ENCODE measurements at regions not wholly inside any gene's neighbourhood (a gene's known extent, or its start where the extent isn't known, plus 50 kb on each side); places are given as distances from the start of the nearest gene placed in this dataset.

DNA sequence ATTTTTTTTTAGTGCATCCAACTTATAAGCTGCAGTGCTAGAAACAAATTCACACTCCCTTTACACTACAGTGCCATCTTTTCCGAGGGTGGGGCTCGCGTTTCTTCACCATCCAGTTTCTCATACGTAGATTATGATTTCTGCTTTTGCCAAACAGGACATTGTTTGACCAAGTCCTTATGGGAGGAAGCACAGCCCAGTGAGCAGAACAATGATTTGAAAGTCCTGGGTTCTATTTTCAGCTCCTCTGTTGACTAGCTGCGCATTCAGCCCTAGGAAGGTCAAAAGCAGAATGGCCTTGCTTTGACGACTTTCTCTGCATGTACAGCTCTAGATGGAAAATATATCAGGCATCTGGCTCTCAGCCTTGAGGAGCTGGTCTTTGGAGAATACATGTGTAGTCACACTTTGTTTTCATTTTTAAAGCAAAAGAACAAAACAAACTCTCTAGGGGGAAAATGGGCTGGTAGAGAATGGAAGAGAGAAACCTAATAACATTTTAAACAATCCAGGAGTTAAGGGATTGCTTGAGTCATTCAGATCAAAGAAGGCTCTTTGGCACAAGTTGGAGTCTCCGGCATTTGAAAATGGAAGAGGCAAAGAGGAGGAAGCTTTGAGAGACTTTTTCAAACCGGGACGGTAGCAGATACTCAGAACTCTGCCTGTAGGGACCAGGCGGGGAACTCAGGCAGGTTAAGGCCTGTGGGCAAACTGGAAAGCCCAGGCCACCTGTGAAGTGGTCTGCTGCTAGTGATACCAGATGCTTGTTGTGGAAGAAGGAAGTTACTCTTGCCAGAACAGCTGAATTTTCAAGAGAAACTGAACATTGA is 257.3 kb upstream of the PLEKHG7 start:
- no peaks in the 10 kb centered on the region for H3K9me2 ChIP-seq
- H4K20me1 ChIP-seq (ENCODE audit: insufficient read depth), result no peaks in the 10 kb centered on the region
- H2AFZ ChIP-seq (ENCODE audit: low read depth), result no peak overlapping the region
- no peak overlapping the region for H3K4me2 ChIP-seq
- CTCF ChIA-PET, result no interaction called here
- no peaks in the 10 kb centered on the region for H3F3A ChIP-seq (replicated peaks; ENCODE audit: insufficient read depth)
- H3K79me2 ChIP-seq (ENCODE audit: insufficient read depth), result no peaks in the 10 kb centered on the region
- 65% methylated on average over 10 of the region's 10 CpGs for WGBS (ENCODE audit: low lambda C conversion rate)
- no peaks in the 10 kb centered on the region for H3K9me3 ChIP-seq
- no peak overlapping the region for H3K9ac ChIP-seq
- H3K36me3 ChIP-seq (replicated peaks in 1 of 2; ENCODE audit: control insufficient read depth in 1 of 2, insufficient read depth in 2 of 2, low read length in 1 of 2), result no peaks in the 10 kb centered on the region
- POLR2A ChIA-PET, result no interaction called here
- H3K27me3 ChIP-seq (ENCODE audit: insufficient read depth), result no peaks in the 10 kb centered on the region
- no peak overlapping the region for H3K27ac ChIP-seq (ENCODE audit: low read depth in 2 of 2, low read length in 1 of 2)
- TF ChIP-seq JUND (IDR thresholded peaks at IDR 0.05) (no peak), FOXJ3 (CRISPR knock-in tag; IDR thresholded peaks at IDR 0.05) (no peak)
- TF ChIP-seq, protein P1, sequence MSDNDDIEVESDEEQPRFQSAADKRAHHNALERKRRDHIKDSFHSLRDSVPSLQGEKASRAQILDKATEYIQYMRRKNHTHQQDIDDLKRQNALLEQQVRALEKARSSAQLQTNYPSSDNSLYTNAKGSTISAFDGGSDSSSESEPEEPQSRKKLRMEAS (IDR thresholded peaks at IDR 0.05; ENCODE audit: low read depth), result no peak
- H3K4me3 ChIP-seq (ENCODE audit: low read depth in 2 of 2, low read length in 1 of 2), result no peak overlapping the region
- no peak for DNase-seq
- H3K4me1 ChIP-seq (ENCODE audit: control insufficient read depth in 1 of 2, insufficient read depth in 2 of 2, low read depth in 1 of 2, low read length in 1 of 2), result no peaks in the 10 kb centered on the region

DNA sequence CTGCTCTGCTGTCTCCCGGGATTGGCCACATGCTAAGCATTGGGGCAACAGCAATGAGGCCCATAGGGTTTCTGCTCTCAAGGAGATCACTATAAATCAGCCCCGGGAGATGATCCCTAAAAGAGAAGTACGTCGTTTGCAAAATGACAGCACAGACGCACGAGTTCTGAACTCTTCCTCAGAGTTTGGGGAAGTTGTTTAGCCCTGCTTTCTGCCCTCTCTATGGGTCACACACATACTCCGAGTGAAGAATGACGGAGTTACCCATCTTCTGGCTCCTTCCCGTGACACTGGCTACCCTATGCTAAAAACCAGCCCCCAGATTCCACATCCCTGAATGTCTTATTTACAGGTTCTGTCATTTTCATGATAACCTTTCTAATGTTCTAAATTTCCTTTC is 258.0 kb upstream of the PLEKHG7 start:
- Histone ChIP-seq H3F3A (replicated peaks; ENCODE audit: insufficient read depth) (no peaks in the 10 kb centered on the region), H3K36me3 (replicated peaks in 1 of 2; ENCODE audit: control insufficient read depth in 1 of 2, insufficient read depth in 2 of 2, low read length in 1 of 2) (no peaks in the 10 kb centered on the region), H3K4me1 (ENCODE audit: control insufficient read depth in 1 of 2, insufficient read depth in 2 of 2, low read depth in 1 of 2, low read length in 1 of 2) (no peaks in the 10 kb centered on the region), H4K20me1 (ENCODE audit: insufficient read depth) (no peaks in the 10 kb centered on the region), H3K9ac (no peak overlapping the region), H3K4me3 (ENCODE audit: low read depth in 2 of 2, low read length in 1 of 2) (no peak overlapping the region), H3K9me2 (no peaks in the 10 kb centered on the region), H2AFZ (ENCODE audit: low read depth) (no peak overlapping the region), H3K79me2 (ENCODE audit: insufficient read depth) (no peaks in the 10 kb centered on the region), H3K27me3 (ENCODE audit: insufficient read depth) (no peaks in the 10 kb centered on the region), H3K4me2 (no peak overlapping the region), H3K27ac (ENCODE audit: low read depth in 2 of 2, low read length in 1 of 2) (no peak overlapping the region), H3K9me3 (no peaks in the 10 kb centered on the region)
- TF ChIP-seq, protein P2, sequence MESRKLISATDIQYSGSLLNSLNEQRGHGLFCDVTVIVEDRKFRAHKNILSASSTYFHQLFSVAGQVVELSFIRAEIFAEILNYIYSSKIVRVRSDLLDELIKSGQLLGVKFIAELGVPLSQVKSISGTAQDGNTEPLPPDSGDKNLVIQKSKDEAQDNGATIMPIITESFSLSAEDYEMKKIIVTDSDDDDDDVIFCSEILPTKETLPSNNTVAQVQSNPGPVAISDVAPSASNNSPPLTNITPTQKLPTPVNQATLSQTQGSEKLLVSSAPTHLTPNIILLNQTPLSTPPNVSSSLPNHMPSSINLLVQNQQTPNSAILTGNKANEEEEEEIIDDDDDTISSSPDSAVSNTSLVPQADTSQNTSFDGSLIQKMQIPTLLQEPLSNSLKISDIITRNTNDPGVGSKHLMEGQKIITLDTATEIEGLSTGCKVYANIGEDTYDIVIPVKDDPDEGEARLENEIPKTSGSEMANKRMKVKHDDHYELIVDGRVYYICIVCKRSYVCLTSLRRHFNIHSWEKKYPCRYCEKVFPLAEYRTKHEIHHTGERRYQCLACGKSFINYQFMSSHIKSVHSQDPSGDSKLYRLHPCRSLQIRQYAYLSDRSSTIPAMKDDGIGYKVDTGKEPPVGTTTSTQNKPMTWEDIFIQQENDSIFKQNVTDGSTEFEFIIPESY (IDR thresholded peaks at IDR 0.05; ENCODE audit: borderline replicate concordance, low read depth), result no peak
- TF ChIP-seq GABPA (IDR thresholded peaks at IDR 0.05; ENCODE audit: low read depth) (no peak), MEF2A (IDR thresholded peaks at IDR 0.05; ENCODE audit: borderline replicate concordance, low read depth) (no peak)
- no peak for DNase-seq
- ChIA-PET POLR2A (no interaction called here), CTCF (no interaction called here)
- 61% methylated on average over 9 of the region's 9 CpGs for WGBS (ENCODE audit: low lambda C conversion rate)

DNA sequence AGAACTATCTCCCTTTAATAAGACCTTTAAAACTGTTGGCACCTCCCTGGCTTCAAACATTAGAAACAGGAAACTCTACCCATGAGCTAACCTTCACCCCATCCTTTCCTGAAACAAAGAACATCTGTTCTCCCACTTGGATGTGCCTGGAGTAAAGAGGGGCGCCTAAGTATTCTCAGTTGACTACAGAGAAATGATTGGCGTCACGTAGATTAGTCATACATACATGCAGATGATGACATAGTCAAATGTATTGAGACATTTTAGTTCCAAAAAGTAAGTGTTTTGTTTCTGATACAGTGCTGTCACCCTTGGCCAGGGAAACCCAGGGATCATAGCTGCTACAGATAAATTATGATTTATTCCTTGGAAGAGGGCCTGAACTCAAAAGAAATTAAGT is 260.0 kb upstream of the PLEKHG7 start:
- no peak for DNase-seq
- no peak overlapping the region for H3K4me3 ChIP-seq (ENCODE audit: low read depth in 2 of 2, low read length in 1 of 2)
- H3K9me2 ChIP-seq, result no peaks in the 10 kb centered on the region
- ChIA-PET CTCF (no interaction called here), POLR2A (interaction anchor here (1.6 kb wide), 1 partner anchor 297 kb away, joined by 3 read pairs; the partner anchor contains the start of gene BTG1)
- no peaks in the 10 kb centered on the region for H3K27me3 ChIP-seq (ENCODE audit: insufficient read depth)
- no peaks in the 10 kb centered on the region for H3F3A ChIP-seq (replicated peaks; ENCODE audit: insufficient read depth)
- no peaks in the 10 kb centered on the region for H3K36me3 ChIP-seq (replicated peaks in 1 of 2; ENCODE audit: control insufficient read depth in 1 of 2, insufficient read depth in 2 of 2, low read length in 1 of 2)
- H3K27ac ChIP-seq (ENCODE audit: low read depth in 2 of 2, low read length in 1 of 2), result no peak overlapping the region
- 75% methylated on average over 3 of the region's 3 CpGs for WGBS (ENCODE audit: low lambda C conversion rate)
- H4K20me1 ChIP-seq (ENCODE audit: insufficient read depth), result no peaks in the 10 kb centered on the region
- H3K4me1 ChIP-seq (ENCODE audit: control insufficient read depth in 1 of 2, insufficient read depth in 2 of 2, low read depth in 1 of 2, low read length in 1 of 2), result no peaks in the 10 kb centered on the region
- H3K9me3 ChIP-seq, result no peaks in the 10 kb centered on the region
- H2AFZ ChIP-seq (ENCODE audit: low read depth), result no peak overlapping the region
- no peak for TF ChIP-seq SMC3 (IDR thresholded peaks at IDR 0.05; ENCODE audit: low read depth, low read length)
- no peak for TF ChIP-seq RAD21 (IDR thresholded peaks at IDR 0.05; ENCODE audit: low read length)
- no peak for TF ChIP-seq NFIC (IDR thresholded peaks at IDR 0.05; ENCODE audit: borderline replicate concordance)
- TF ChIP-seq MXI1 (IDR thresholded peaks at IDR 0.05; ENCODE audit: low read depth, low read length), result no peak
- TF ChIP-seq FOXJ3 (CRISPR knock-in tag; IDR thresholded peaks at IDR 0.05), result no peak
- TF ChIP-seq, protein P3, sequence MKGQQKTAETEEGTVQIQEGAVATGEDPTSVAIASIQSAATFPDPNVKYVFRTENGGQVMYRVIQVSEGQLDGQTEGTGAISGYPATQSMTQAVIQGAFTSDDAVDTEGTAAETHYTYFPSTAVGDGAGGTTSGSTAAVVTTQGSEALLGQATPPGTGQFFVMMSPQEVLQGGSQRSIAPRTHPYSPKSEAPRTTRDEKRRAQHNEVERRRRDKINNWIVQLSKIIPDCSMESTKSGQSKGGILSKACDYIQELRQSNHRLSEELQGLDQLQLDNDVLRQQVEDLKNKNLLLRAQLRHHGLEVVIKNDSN (IDR thresholded peaks at IDR 0.05; ENCODE audit: borderline replicate concordance, low read depth), result no peak
- no peak for TF ChIP-seq RCOR1 (IDR thresholded peaks at IDR 0.05; ENCODE audit: low read length)
- TF ChIP-seq, protein P4, sequence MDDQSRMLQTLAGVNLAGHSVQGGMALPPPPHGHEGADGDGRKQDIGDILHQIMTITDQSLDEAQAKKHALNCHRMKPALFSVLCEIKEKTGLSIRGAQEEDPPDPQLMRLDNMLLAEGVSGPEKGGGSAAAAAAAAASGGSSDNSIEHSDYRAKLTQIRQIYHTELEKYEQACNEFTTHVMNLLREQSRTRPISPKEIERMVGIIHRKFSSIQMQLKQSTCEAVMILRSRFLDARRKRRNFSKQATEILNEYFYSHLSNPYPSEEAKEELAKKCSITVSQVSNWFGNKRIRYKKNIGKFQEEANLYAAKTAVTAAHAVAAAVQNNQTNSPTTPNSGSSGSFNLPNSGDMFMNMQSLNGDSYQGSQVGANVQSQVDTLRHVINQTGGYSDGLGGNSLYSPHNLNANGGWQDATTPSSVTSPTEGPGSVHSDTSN (IDR thresholded peaks at IDR 0.05), result no peak
- H3K4me2 ChIP-seq, result no peak overlapping the region
- no peak overlapping the region for H3K9ac ChIP-seq
- H3K79me2 ChIP-seq (ENCODE audit: insufficient read depth), result no peaks in the 10 kb centered on the region
